ENCODE measurements at regions not wholly inside any gene's neighbourhood (a gene's known extent, or its start where the extent isn't known, plus 50 kb on each side); places are given as distances from the start of the nearest gene placed in this dataset.

DNA sequence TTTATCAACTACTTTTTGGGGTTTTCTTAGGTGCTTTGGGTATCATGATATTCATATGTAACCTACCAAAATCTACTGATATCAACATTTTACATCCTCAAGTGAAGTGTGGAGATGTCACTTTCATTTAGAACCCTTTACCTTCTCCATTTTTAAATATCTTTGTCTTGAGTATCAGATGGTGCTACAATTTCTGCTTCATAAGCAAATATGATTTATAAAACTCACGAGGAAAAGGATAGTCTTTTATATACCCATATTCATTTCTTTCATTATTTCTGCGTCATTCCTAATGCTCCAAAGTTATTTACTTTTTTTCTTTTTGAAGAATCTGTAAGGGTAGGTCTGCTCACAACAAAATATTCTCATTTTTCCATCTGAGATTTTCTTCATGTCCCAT, 991.7 kb downstream of the CDH11 start:
- no CpG with 5 or more reads among the region's 2 CpGs for WGBS (ENCODE audit: insufficient coverage, insufficient read length)
- H3K36me3 ChIP-seq (ENCODE audit: control insufficient read depth, insufficient read depth, low read length) = no peaks in the 10 kb centered on the region
- no peaks in the 10 kb centered on the region for H3K27me3 ChIP-seq (ENCODE audit: control insufficient read depth, insufficient read depth, low read length)
- no peaks in the 10 kb centered on the region for H3K9me3 ChIP-seq (ENCODE audit: control insufficient read depth, insufficient read depth, low read length)
- 0 out of 2 replicates have a peak, but pooled peaks cover 2% of the 10 kb centered on the region for H3K4me1 ChIP-seq (ENCODE audit: control insufficient read depth, insufficient read depth, low read length)
- no peak for DNase-seq (ENCODE audit: low read depth, low spot score)
- no peak overlapping the region for H3K4me3 ChIP-seq (ENCODE audit: low read length)
- no peak overlapping the region for H3K27ac ChIP-seq (ENCODE audit: low read length)

DNA sequence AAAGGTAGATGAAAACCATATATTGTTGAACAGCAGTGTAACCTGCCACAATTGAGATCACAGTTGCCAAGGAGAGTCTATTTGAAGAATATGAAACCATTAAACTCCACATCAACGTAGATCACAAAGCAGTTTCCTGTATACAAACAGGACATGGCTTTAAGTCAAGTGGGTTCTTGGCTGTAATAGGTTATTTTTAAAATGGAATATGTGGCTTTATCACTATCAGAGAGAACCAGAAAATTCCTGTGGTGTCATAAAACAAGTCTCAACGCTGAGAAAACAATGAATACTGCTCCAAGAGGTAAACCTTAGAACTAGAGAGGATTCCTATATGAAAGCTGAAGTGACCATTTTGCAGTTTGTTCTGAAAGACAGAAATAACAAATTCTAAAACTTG, 999.7 kb downstream of the CDH11 start:
- no peaks in the 10 kb centered on the region for H3K27me3 ChIP-seq (ENCODE audit: control insufficient read depth, insufficient read depth, low read length)
- H3K36me3 ChIP-seq (ENCODE audit: control insufficient read depth, insufficient read depth, low read length) = no peaks in the 10 kb centered on the region
- no peak for DNase-seq (ENCODE audit: low read depth, low spot score)
- H3K4me1 ChIP-seq (ENCODE audit: control insufficient read depth, insufficient read depth, low read length) = no peaks in the 10 kb centered on the region
- H3K9me3 ChIP-seq (ENCODE audit: control insufficient read depth, insufficient read depth, low read length) = no peaks in the 10 kb centered on the region
- WGBS (ENCODE audit: insufficient coverage, insufficient read length) = no CpG with 5 or more reads among the region's 2 CpGs
- H3K27ac ChIP-seq (ENCODE audit: low read length) = no peak overlapping the region
- no peak overlapping the region for H3K4me3 ChIP-seq (ENCODE audit: low read length)

DNA sequence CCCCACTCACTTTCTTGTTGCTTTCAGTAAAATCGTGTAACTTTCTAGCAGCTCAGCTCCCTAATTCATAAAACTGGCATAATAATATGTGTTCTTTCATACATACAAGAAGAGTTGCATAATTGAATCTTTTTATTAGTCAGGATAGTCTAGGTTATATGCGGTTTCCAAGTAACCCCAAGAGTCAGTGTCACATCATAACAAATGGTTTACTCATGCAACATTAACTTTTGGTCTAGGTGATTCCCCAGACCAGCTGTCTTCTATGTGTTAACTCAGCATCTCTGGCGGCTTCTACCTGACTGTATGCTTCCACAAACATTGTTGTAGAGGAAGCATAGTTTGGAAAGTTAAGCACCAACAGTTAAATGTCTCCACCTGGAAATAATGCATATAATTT, 1000.4 kb downstream of the CDH11 start:
- no peaks in the 10 kb centered on the region for H3K27me3 ChIP-seq (ENCODE audit: control insufficient read depth, insufficient read depth, low read length)
- H3K9me3 ChIP-seq (ENCODE audit: control insufficient read depth, insufficient read depth, low read length) = no peaks in the 10 kb centered on the region

DNA sequence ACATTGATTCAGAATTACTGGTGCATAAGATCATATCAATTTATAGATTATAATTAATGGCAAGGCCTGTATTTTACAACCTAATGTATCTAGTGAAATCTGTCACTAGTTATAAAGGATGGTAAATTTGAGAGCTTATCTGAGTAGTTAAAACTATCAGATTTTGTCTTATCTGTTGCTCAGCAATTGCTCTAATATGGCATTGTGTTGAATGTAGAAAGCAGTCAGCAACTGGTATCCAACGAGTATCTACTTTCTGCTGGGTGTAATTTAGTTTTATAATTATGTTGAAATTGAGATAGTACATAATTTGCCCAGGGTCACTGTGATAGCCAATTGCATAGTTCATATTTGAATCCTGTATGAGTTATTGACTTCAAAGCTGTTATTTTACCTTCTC, 1005.7 kb downstream of the CDH11 start:
- no peaks in the 10 kb centered on the region for H3K36me3 ChIP-seq (ENCODE audit: control insufficient read depth, insufficient read depth, low read length)
- H3K27me3 ChIP-seq (ENCODE audit: control insufficient read depth, insufficient read depth, low read length) = no peaks in the 10 kb centered on the region
- no peak for DNase-seq (ENCODE audit: low read depth, low spot score)
- WGBS (ENCODE audit: insufficient coverage, insufficient read length) = no CpG with 5 or more reads among the region's 1 CpG
- H3K9me3 ChIP-seq (ENCODE audit: control insufficient read depth, insufficient read depth, low read length) = no peaks in the 10 kb centered on the region
- H3K4me1 ChIP-seq (ENCODE audit: control insufficient read depth, insufficient read depth, low read length) = no peaks in the 10 kb centered on the region
- no peak overlapping the region for H3K4me3 ChIP-seq (ENCODE audit: low read length)
- H3K27ac ChIP-seq (ENCODE audit: low read length) = no peak overlapping the region

More for the DNA sequence above, 1000.4 kb downstream of the CDH11 start:
- no CpG with 5 or more reads among the region's 3 CpGs for WGBS (ENCODE audit: insufficient coverage, insufficient read length)
- no peak overlapping the region for H3K4me3 ChIP-seq (ENCODE audit: low read length)
- no peaks in the 10 kb centered on the region for H3K36me3 ChIP-seq (ENCODE audit: control insufficient read depth, insufficient read depth, low read length)
- H3K4me1 ChIP-seq (ENCODE audit: control insufficient read depth, insufficient read depth, low read length) = no peaks in the 10 kb centered on the region
- no peak overlapping the region for H3K27ac ChIP-seq (ENCODE audit: low read length)
- DNase-seq (ENCODE audit: low read depth, low spot score) = no peak

DNA sequence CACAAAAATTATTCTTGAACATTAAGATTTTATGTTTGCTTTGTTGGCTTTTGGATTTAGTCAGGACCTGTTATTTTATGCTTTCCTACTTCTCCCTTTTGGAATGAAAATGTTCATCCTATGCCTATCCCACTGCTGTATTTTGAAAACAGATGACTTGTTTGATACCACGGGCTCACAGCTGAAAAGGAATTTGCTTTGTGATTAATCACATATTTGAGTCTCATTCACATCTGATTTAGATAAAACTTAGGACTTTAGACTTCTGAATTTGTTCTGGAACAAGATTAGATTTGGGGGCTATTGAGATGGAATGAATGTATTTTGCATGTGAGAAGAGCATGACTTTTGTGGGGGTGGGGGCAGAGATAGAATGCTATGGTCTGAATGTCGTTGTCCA, 1012.6 kb downstream of the CDH11 start:
- no CpG with 5 or more reads among the region's 2 CpGs for WGBS (ENCODE audit: insufficient coverage, insufficient read length)
- Histone ChIP-seq H3K9me3 (ENCODE audit: control insufficient read depth, insufficient read depth, low read length) (no peaks in the 10 kb centered on the region), H3K27me3 (ENCODE audit: control insufficient read depth, insufficient read depth, low read length) (no peaks in the 10 kb centered on the region), H3K36me3 (ENCODE audit: control insufficient read depth, insufficient read depth, low read length) (no peaks in the 10 kb centered on the region), H3K27ac (ENCODE audit: low read length) (no peak overlapping the region), H3K4me1 (ENCODE audit: control insufficient read depth, insufficient read depth, low read length) (no peaks in the 10 kb centered on the region), H3K4me3 (ENCODE audit: low read length) (no peak overlapping the region)
- no peak for DNase-seq (ENCODE audit: low read depth, low spot score)

DNA sequence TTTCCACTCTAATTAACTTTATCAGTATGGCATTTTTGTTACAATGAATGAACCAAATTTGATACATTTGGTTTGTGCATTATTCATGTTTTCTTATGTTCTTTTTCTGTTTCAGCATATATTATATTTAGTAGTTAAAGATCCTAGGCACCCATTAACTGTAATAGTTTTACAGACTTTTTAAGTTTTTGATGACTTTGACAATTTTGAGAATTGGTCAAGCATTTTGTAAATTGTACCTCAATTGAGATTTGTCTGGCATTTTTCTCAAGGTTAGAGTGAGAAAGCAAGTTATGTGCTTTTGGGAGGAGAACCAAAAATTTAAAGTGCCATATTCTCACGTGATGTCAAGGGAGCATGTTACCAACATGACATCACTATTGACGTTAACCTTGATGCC, 1019.2 kb downstream of the CDH11 start:
- Histone ChIP-seq H3K27me3 (ENCODE audit: control insufficient read depth, insufficient read depth, low read length) (no peaks in the 10 kb centered on the region), H3K36me3 (ENCODE audit: control insufficient read depth, insufficient read depth, low read length) (no peaks in the 10 kb centered on the region), H3K27ac (ENCODE audit: low read length) (no peak overlapping the region), H3K4me1 (ENCODE audit: control insufficient read depth, insufficient read depth, low read length) (no peaks in the 10 kb centered on the region), H3K9me3 (ENCODE audit: control insufficient read depth, insufficient read depth, low read length) (no peaks in the 10 kb centered on the region), H3K4me3 (ENCODE audit: low read length) (no peak overlapping the region)
- no peak for DNase-seq (ENCODE audit: low read depth, low spot score)
- WGBS (ENCODE audit: insufficient coverage, insufficient read length) = no CpG with 5 or more reads among the region's 2 CpGs

DNA sequence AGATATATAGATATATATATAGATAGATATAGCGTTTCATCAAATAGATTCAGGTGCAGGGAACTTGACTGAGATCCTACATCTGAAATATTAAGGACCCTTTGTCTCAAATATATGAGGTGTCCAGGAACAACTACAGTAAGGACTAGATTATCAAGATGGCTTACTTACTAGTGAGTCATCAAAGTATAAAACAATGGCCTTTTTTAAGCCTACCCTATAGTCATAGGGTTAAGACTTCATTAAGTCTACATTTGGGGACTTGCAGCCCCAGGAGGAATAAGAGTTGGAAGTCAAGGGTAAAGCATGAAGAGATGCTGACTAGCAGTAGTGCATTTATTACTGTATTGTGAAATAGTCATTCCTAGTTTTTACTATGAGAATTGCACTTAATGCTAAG, 1023.4 kb downstream of the CDH11 start:
- Histone ChIP-seq H3K4me3 (ENCODE audit: low read length) (no peak overlapping the region), H3K9me3 (ENCODE audit: control insufficient read depth, insufficient read depth, low read length) (no peaks in the 10 kb centered on the region), H3K4me1 (ENCODE audit: control insufficient read depth, insufficient read depth, low read length) (no peaks in the 10 kb centered on the region), H3K27ac (ENCODE audit: low read length) (no peak overlapping the region), H3K36me3 (ENCODE audit: control insufficient read depth, insufficient read depth, low read length) (no peaks in the 10 kb centered on the region), H3K27me3 (ENCODE audit: control insufficient read depth, insufficient read depth, low read length) (no peaks in the 10 kb centered on the region)
- no peak for DNase-seq (ENCODE audit: low read depth, low spot score)
- WGBS (ENCODE audit: insufficient coverage, insufficient read length) = no CpG with 5 or more reads among the region's 1 CpG

DNA sequence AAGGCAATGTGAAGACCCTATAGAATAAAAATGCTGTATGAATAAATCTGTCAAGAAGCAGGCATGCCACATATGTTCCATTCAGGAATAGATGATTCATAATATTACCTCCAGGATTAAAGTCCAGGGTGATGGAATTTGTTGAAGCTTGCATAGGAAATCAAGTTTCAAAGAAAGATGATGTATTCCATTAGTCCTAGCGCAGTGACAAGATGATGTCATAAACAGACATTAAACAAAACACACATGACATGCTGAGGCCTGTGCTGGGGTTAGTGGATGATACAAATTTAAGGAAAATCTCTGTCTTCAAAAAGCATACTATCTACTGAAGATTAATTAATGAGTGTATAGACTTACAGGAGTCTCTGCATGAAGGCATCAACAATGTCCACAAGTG, 1025.2 kb downstream of the CDH11 start:
- no CpG with 5 or more reads among the region's 1 CpG for WGBS (ENCODE audit: insufficient coverage, insufficient read length)
- DNase-seq (ENCODE audit: low read depth, low spot score) = no peak
- H3K27me3 ChIP-seq (ENCODE audit: control insufficient read depth, insufficient read depth, low read length) = no peaks in the 10 kb centered on the region

DNA sequence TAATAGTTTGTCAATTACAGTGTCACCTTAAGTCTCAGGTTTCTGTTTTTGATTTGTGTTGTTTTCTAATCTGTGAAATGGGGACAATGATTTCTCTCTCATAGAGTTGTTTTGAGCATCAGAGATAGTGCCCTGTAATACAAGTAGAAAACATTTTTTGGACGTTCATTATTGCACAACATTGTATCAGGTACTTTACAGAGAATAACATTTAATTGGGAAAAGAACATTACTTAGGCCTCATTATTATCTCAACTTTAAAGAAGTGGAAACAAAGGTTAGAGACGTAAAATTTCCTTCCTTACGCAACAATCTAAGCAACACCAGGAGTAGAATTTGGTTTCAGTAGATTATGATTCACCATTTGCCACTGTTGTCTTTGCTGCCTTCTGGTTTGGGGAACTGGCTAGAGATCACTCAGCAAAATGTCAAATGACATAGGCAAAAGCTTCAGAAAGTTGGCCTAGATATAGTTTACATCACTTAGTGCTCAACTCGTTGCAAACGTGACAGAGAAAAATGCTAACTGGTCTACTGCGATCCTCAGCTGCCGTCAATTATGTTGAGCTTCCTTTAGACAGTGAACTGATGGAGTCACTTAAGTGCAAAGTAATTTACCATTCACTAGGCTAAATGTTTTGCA, 1026.8 kb downstream of the CDH11 start:
- Histone ChIP-seq H3K9me3 (ENCODE audit: control insufficient read depth, insufficient read depth, low read length) (no peaks in the 10 kb centered on the region), H3K36me3 (ENCODE audit: control insufficient read depth, insufficient read depth, low read length) (no peaks in the 10 kb centered on the region), H3K4me1 (ENCODE audit: control insufficient read depth, insufficient read depth, low read length) (no peaks in the 10 kb centered on the region), H3K27me3 (ENCODE audit: control insufficient read depth, insufficient read depth, low read length) (no peaks in the 10 kb centered on the region), H3K27ac (ENCODE audit: low read length) (no peak overlapping the region), H3K4me3 (ENCODE audit: low read length) (no peak overlapping the region)
- DNase-seq (ENCODE audit: low read depth, low spot score) = no peak
- no CpG with 5 or more reads among the region's 7 CpGs for WGBS (ENCODE audit: insufficient coverage, insufficient read length)

More for the DNA sequence above, 1025.2 kb downstream of the CDH11 start:
- Histone ChIP-seq H3K4me3 (ENCODE audit: low read length) (no peak overlapping the region), H3K4me1 (ENCODE audit: control insufficient read depth, insufficient read depth, low read length) (no peaks in the 10 kb centered on the region), H3K9me3 (ENCODE audit: control insufficient read depth, insufficient read depth, low read length) (no peaks in the 10 kb centered on the region), H3K27ac (ENCODE audit: low read length) (no peak overlapping the region), H3K36me3 (ENCODE audit: control insufficient read depth, insufficient read depth, low read length) (no peaks in the 10 kb centered on the region)

DNA sequence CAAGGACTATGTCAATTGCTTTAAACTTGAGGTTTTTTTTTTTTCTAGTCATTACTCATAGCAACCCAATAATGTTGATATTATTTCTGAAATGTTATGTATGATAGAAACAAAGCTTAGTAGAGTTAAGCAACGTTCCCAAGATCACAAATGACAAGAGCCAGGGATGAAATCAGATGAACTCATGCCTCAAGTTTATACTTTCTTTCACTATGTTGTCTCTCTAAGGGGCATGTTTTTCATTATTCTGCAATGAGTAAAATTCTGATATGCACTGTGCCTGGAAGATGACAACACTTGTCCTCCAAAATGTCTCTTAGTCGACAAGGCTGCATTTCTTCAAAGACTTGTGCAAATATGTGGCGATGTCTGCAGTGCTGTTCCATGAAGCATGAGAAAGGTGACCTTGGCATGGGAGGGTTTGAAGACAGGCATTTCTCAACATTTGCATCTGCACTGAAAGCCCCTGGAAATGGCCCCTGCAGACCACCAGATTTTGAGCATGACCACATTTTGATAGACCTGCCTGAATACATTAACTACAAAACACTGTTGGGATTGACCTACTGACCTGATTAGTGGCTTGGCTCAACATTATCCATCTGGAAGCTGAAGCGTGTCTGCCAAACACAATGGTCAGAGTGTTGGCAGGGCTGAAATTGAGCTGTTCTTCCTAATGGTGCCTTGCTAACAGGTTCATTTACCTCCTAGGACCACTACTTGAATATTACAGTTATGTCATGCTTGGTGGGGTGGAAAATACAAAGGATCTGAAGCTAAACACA, 1027.5 kb downstream of the CDH11 start:
- WGBS (ENCODE audit: insufficient coverage, insufficient read length) = no CpG with 5 or more reads among the region's 4 CpGs
- Histone ChIP-seq H3K9me3 (ENCODE audit: control insufficient read depth, insufficient read depth, low read length) (no peaks in the 10 kb centered on the region), H3K4me1 (ENCODE audit: control insufficient read depth, insufficient read depth, low read length) (no peaks in the 10 kb centered on the region), H3K36me3 (ENCODE audit: control insufficient read depth, insufficient read depth, low read length) (no peaks in the 10 kb centered on the region), H3K4me3 (ENCODE audit: low read length) (no peak overlapping the region), H3K27me3 (ENCODE audit: control insufficient read depth, insufficient read depth, low read length) (no peaks in the 10 kb centered on the region), H3K27ac (ENCODE audit: low read length) (no peak overlapping the region)
- no peak for DNase-seq (ENCODE audit: low read depth, low spot score)

DNA sequence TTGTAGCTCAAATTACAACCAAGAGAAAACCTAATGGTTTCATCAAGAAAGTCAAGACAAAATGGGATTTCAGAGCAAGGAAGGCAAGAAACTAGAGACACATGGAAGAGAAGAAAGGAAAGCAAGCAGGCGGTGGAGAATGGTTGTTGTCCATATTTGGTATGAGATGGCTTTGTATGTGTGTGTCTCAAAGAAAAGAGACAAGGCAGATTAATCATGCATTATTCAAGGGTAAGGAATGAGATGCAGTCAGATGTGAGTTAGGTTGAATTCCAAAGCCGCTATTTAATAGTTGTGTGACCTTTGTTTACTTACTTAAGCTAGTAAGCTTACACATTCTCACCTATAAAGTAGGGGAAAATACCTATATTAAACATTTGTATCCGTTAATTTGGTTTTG, 1029.6 kb downstream of the CDH11 start:
- no peaks in the 10 kb centered on the region for H3K9me3 ChIP-seq (ENCODE audit: control insufficient read depth, insufficient read depth, low read length)
- WGBS (ENCODE audit: insufficient coverage, insufficient read length) = no CpG with 5 or more reads among the region's 3 CpGs
- no peak overlapping the region for H3K27ac ChIP-seq (ENCODE audit: low read length)
- no peak overlapping the region for H3K4me3 ChIP-seq (ENCODE audit: low read length)
- DNase-seq (ENCODE audit: low read depth, low spot score) = no peak
- no peaks in the 10 kb centered on the region for H3K36me3 ChIP-seq (ENCODE audit: control insufficient read depth, insufficient read depth, low read length)
- H3K27me3 ChIP-seq (ENCODE audit: control insufficient read depth, insufficient read depth, low read length) = 0 out of 2 replicates have a peak, but pooled peaks cover 1% of the 10 kb centered on the region
- no peaks in the 10 kb centered on the region for H3K4me1 ChIP-seq (ENCODE audit: control insufficient read depth, insufficient read depth, low read length)
